H1 (cell line): ENCODE measurements at regions not wholly inside any gene's neighbourhood (a gene's known extent, or its start where the extent isn't known, plus 50 kb on each side); places are given as distances from the start of the nearest gene placed in this dataset.

Source experiments
- ASH2L ChIP-seq: fragments of 200-600, 300-600 bp; sonication (generic); IDR thresholded peaks from one replicate; pipeline ENCODE4 v1.7.1; 2017; ENCODE audit warnings: low read length
- BRCA1 ChIP-seq: IDR thresholded peaks from 2 replicates; pipeline ENCODE4 v1.6.1; 2012; ENCODE audit warnings: low read depth, low read length, improper control_type of control experiment
- EP300 ChIP-seq, 2 experiments: IDR thresholded peaks; 1 replicate in 1 of 2; 2 replicates in 1 of 2; pipeline ENCODE4 v1.6.1; 2011 to 2012; ENCODE audit warnings: low read depth in 2 of 2, low read length in 2 of 2, mild to moderate bottlenecking in 2 of 2, borderline replicate concordance in 1 of 2, inconsistent platforms in 1 of 2, moderate library complexity in 1 of 2
- PHF8 ChIP-seq: fragments of 200-600 bp; sonication (generic); conservative IDR thresholded peaks from 2 replicates; pipeline ENCODE4 v1.7.1; 2012; ENCODE audit warnings: low read depth, mild to moderate bottlenecking, inconsistent platforms, low read length, moderate library complexity
- POLR2A ChIP-seq, 2 experiments: IDR thresholded peaks; 1 replicate in 1 of 2; 2 replicates in 1 of 2; pipeline ENCODE4 v1.6.1; 2011; ENCODE audit warnings: low read depth in 2 of 2, low read length in 2 of 2, mild to moderate bottlenecking in 2 of 2; ENCODE audit errors: control extremely low read depth in 1 of 2
- POLR2AphosphoS5 ChIP-seq: IDR thresholded peaks from 2 replicates; pipeline ENCODE4 v1.6.1; 2011; ENCODE audit warnings: low read depth, low read length
- RFX5 ChIP-seq: IDR thresholded peaks from 2 replicates; pipeline ENCODE4 v1.6.1; 2011; ENCODE audit warnings: low read depth, low read length, improper control_type of control experiment, borderline replicate concordance
- SP1 ChIP-seq: IDR thresholded peaks from 2 replicates; pipeline ENCODE4 v1.6.1; 2011; ENCODE audit warnings: low read depth, low read length
- SUZ12 ChIP-seq: fragments of 200-600 bp; sonication (generic); IDR thresholded peaks from 2 replicates; pipeline ENCODE4 v1.6.1; 2012; ENCODE audit warnings: mild to moderate bottlenecking, inconsistent platforms, low read length, moderate library complexity, mixed read lengths
- TAF1 ChIP-seq: IDR thresholded peaks from 2 replicates; pipeline ENCODE4 v1.6.1; 2011; ENCODE audit warnings: mild to moderate bottlenecking, low read depth, low read length
- TAF7 ChIP-seq: optimal IDR thresholded peaks from 2 replicates; pipeline ENCODE3; 2011; ENCODE audit warnings: low read depth, mild to moderate bottlenecking, inconsistent platforms, low read length, moderate library complexity, borderline replicate concordance
- TF ChIP-seq, protein P1 (sequence below), 3 experiments: IDR thresholded peaks; 1 replicate in 2 of 3; 2 replicates in 1 of 3; pipeline versions ENCODE4 v1.5.1 to v1.6.1; 2011; ENCODE audit warnings: low read length in 3 of 3, mild to moderate bottlenecking in 3 of 3, inconsistent platforms in 2 of 3, low read depth in 1 of 3, moderate library complexity in 1 of 3; ENCODE audit not compliant: insufficient read depth in 1 of 3; ENCODE audit errors: control extremely low read depth in 1 of 3

DNA sequence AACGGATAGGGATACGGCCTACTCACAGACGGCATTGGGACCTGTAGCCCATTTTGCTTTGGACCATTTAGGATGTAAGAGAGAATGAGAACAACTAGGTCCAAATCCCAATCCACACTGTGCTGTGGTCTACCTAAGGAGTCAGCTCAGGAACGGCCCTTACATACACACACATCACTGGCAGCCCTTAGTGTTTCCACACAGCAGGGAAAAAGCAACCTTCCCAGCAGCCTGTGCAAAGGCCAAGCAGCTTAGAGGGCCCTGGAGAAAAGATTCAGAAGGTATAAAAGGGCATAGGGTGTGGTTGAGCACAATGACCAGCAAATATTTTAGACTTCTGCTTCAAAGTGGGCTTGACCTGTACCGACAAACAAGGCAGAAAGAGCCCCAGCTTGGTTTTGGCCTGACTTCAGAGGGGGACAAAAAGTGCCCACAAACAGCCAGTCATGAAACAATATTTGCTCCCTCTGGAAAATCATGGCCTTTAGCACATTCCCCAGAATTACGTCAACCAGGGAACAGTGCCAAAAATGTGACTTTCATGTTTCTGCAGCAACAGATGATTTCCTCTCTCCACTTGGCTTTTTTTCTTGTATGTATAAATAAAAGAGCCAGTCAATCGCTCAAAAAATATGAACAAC lies 359.5 kb upstream of the FGF16 start:
- TF ChIP-seq EP300 (IDR thresholded peaks at IDR 0.05; ENCODE audit: borderline replicate concordance in 1 of 2, low read depth in 2 of 2, low read length in 2 of 2) = no peak
- no peak for TF ChIP-seq POLR2A (IDR thresholded peaks at IDR 0.05; ENCODE audit: control extremely low read depth in 1 of 2, low read depth in 2 of 2, low read length in 2 of 2)
- no peak for TF ChIP-seq SUZ12
- TF ChIP-seq, protein P1, sequence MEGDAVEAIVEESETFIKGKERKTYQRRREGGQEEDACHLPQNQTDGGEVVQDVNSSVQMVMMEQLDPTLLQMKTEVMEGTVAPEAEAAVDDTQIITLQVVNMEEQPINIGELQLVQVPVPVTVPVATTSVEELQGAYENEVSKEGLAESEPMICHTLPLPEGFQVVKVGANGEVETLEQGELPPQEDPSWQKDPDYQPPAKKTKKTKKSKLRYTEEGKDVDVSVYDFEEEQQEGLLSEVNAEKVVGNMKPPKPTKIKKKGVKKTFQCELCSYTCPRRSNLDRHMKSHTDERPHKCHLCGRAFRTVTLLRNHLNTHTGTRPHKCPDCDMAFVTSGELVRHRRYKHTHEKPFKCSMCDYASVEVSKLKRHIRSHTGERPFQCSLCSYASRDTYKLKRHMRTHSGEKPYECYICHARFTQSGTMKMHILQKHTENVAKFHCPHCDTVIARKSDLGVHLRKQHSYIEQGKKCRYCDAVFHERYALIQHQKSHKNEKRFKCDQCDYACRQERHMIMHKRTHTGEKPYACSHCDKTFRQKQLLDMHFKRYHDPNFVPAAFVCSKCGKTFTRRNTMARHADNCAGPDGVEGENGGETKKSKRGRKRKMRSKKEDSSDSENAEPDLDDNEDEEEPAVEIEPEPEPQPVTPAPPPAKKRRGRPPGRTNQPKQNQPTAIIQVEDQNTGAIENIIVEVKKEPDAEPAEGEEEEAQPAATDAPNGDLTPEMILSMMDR (IDR thresholded peaks at IDR 0.05; ENCODE audit: control extremely low read depth in 1 of 3, insufficient read depth in 1 of 3, low read depth in 1 of 3, low read length in 3 of 3) = no peak
- TF ChIP-seq RFX5 = no peak
- no peak for TF ChIP-seq TAF1
- TF ChIP-seq ASH2L = no peak
- TF ChIP-seq POLR2AphosphoS5 = no peak
- no peak for TF ChIP-seq TAF7
- TF ChIP-seq SP1 = no peak
- TF ChIP-seq PHF8 = no peak
- no peak for TF ChIP-seq BRCA1
